AG04449 (cell line): ENCODE measurements at regions not wholly inside any gene's neighbourhood (a gene's known extent, or its start where the extent isn't known, plus 50 kb on each side); places are given as distances from the start of the nearest gene placed in this dataset.

ENCODE experiments used
- CTCF ChIA-PET: fragments of 350-600 bp; formaldehyde crosslinking; extraction: SDS; loops from one replicate; lab custom pipeline; 2021; ENCODE audit warnings: antibody characterized with exemption; lab: Yijun Ruan, JAX
- POLR2A ChIA-PET: fragments of 400-600, 350-600 bp; formaldehyde crosslinking; extraction: SDS; loops from one replicate; lab custom pipeline; 2020; ENCODE audit warnings: antibody characterized with exemption, inconsistent platforms; lab: Yijun Ruan, JAX
- DNase-seq: peaks from one replicate; pipeline ENCODE4 v3.0.0-alpha.2; 2010; ENCODE audit warnings: low read depth, low spot score
- H3K4me3 ChIP-seq: 2 replicates; pipeline ENCODE4 v1.5.1; 2011; ENCODE audit warnings: low read depth, mild to moderate bottlenecking, control low read depth, low read length
- CTCF ChIP-seq: IDR thresholded peaks from one replicate; pipeline ENCODE4 v1.5.1; 2011; ENCODE audit warnings: mild to moderate bottlenecking, moderate library complexity, low read length, control low read depth, inconsistent platforms; ENCODE audit not compliant: insufficient read depth; ENCODE audit errors: missing control alignments

- H3K4me3 ChIP-seq, result no peak overlapping the region
- TF ChIP-seq CTCF, result no peak
- CTCF ChIA-PET, result no interaction called here
- DNase-seq, result no peak
- POLR2A ChIA-PET, result no interaction called here
Measured at GRCh38 chr16:77617553-77617952, 104.8 kb upstream of the NUDT7 start.

GRCh38 chr16:77617996-77618395 lies 104.3 kb upstream of the NUDT7 start:
- no peak overlapping the region for H3K4me3 ChIP-seq
- no peak for DNase-seq
- ChIA-PET POLR2A (no interaction called here), CTCF (no interaction called here)
- TF ChIP-seq CTCF, result no peak

GRCh38 chr16:77618951-77619350 lies 103.4 kb upstream of the NUDT7 start:
- no peak for TF ChIP-seq CTCF
- no peak for DNase-seq
- H3K4me3 ChIP-seq, result no peak overlapping the region
- ChIA-PET CTCF (no interaction called here), POLR2A (no interaction called here)

- no peak overlapping the region for H3K4me3 ChIP-seq
- TF ChIP-seq CTCF, result no peak
- POLR2A ChIA-PET, result no interaction called here
- CTCF ChIA-PET, result no interaction called here
- DNase-seq, result no peak
Measured at GRCh38 chr16:77624085-77624484, 98.2 kb upstream of the NUDT7 start.

GRCh38 chr16:77636615-77637014 lies 85.7 kb upstream of the NUDT7 start:
- ChIA-PET CTCF (no interaction called here), POLR2A (no interaction called here)
- DNase-seq, result no peak
- TF ChIP-seq CTCF, result no peak
- no peak overlapping the region for H3K4me3 ChIP-seq

GRCh38 chr16:77637940-77638339 lies 84.4 kb upstream of the NUDT7 start:
- CTCF ChIA-PET, result interaction anchor here (1.6 kb wide), 1 partner anchor 365 kb away, joined by 5 read pairs; no protein-coding TSS in a partner anchor
- H3K4me3 ChIP-seq, result no peak overlapping the region
- TF ChIP-seq CTCF, result no peak
- POLR2A ChIA-PET, result no interaction called here
- no peak for DNase-seq
